Adrenal gland (tissue), 5 donors: ENCODE measurements at regions not wholly inside any gene's neighbourhood (a gene's known extent, or its start where the extent isn't known, plus 50 kb on each side); places are given as distances from the start of the nearest gene placed in this dataset.

Experiments used
- CTCF ChIP-seq, 6 experiments: fragments of 450-650 bp in 4 of 6; fragments of 200-600 bp in 2 of 6; sonication (generic) in 1 of 6; IDR thresholded peaks; 1 replicate in 5 of 6; 2 replicates in 1 of 6; pipeline versions ENCODE4 v1.5.1 to v1.8.0; 2016 to 2021; ENCODE audit warnings: antibody characterized with exemption in 6 of 6, mild to moderate bottlenecking in 2 of 6, moderate library complexity in 1 of 6
- POLR2A ChIP-seq, 2 donors: fragments of 450-650 bp; IDR thresholded peaks; one replicate each; pipeline ENCODE4 v1.6.1; 2017; ENCODE audit warnings: antibody characterized with exemption in 2 of 2, mild to moderate bottlenecking in 2 of 2, moderate library complexity in 1 of 2
- donor health status: DM: no; HTN: no; CAD: no.

- no peak for TF ChIP-seq POLR2A (IDR thresholded peaks at IDR 0.05)
- no peak for TF ChIP-seq CTCF (IDR thresholded peaks at IDR 0.05)
Observed at GRCh38 chr7:152913492-152913891, 153.9 kb downstream of the ACTR3B start.
